ENCODE measurements at regions not wholly inside any gene's neighbourhood (a gene's known extent, or its start where the extent isn't known, plus 50 kb on each side); places are given as distances from the start of the nearest gene placed in this dataset.
"Not testable (repeated sequence)": the region's sequence is repeated elsewhere in the genome, so short reads cannot be mapped to it uniquely, and the experiment has no call there.

DNA sequence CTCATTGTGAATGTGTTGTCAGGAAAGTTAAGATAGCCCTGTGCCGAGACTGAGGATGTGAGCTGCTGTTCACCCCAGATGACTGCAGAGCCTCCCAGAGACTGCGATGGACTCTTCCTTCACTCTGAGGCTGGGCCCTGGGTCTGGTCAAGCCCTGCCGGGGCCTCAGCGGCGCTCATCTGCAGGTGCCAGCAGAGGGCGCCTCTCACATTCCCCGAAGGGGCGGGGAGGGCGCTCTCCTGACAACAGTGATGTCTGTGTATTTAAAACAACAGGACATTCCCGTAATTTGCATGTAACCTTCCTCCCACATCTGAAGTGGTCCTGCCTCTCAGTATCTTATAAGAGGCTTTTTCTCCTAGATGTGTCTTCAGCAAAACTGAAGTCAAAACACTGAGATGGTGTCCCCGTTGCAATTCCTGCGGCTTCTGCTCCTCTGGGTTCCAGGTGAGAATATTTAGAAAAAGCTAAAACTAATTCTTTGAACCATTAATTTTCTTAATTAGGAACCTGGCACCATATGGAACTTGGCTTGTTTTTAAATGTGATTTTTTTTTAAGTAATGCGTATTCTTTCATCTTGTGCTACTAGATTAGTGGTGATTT, 1377.9 kb downstream of the RPIA start:
- 27 to 92% methylated on average over 3 to 13 of the region's 13 CpGs for WGBS, 2 donors
- no peaks in the 10 kb centered on the region for H3K9me3 ChIP-seq
- TF ChIP-seq, protein P1, sequence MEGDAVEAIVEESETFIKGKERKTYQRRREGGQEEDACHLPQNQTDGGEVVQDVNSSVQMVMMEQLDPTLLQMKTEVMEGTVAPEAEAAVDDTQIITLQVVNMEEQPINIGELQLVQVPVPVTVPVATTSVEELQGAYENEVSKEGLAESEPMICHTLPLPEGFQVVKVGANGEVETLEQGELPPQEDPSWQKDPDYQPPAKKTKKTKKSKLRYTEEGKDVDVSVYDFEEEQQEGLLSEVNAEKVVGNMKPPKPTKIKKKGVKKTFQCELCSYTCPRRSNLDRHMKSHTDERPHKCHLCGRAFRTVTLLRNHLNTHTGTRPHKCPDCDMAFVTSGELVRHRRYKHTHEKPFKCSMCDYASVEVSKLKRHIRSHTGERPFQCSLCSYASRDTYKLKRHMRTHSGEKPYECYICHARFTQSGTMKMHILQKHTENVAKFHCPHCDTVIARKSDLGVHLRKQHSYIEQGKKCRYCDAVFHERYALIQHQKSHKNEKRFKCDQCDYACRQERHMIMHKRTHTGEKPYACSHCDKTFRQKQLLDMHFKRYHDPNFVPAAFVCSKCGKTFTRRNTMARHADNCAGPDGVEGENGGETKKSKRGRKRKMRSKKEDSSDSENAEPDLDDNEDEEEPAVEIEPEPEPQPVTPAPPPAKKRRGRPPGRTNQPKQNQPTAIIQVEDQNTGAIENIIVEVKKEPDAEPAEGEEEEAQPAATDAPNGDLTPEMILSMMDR (IDR thresholded peaks at IDR 0.05): peak in 6 of 7 experiments; percentile 7 to 48 (median 36)
- no peak for TF ChIP-seq POLR2A (IDR thresholded peaks at IDR 0.05)
- no peak overlapping the region for H3K4me3 ChIP-seq
- DNase-seq: peak in 3 of 4 donors; percentile 11 to 53 (median 21)
- no peaks in the 10 kb centered on the region for H3K27me3 ChIP-seq
- intact Hi-C loops (cut with DNase I): no loop called here
- no peaks in the 10 kb centered on the region for H3K36me3 ChIP-seq (replicated peaks in 1 of 2; ENCODE audit: insufficient read depth in 1 of 2, low read depth in 2 of 2)
- H3K4me1 ChIP-seq: no peaks in the 10 kb centered on the region
- H3K27ac ChIP-seq: no peak overlapping the region
- no peak for ATAC-seq

DNA sequence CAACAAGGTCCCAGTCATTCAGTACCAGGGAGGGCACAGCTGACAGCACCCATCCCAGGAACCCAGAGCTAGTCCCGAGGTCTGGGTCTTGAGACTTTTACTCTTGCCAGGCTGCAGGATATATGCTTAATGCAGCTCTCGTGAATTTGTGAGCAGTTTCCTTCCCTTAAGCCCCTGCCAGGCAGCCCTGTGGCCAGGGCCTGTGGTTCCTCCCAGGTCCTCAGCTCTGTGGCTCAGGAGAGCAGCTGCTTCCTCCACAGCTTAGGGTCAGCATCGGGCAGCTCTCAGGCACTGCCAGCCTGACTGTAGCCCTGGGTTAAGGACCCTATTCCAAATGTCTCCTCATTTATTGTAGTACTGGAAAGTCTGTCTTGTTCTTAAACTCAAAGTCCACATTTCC, 1384.8 kb downstream of the RPIA start:
- H3K4me3 ChIP-seq: no peak overlapping the region
- H3K9me3 ChIP-seq: no peaks in the 10 kb centered on the region
- no peaks in the 10 kb centered on the region for H3K36me3 ChIP-seq (replicated peaks in 1 of 2; ENCODE audit: insufficient read depth in 1 of 2, low read depth in 2 of 2)
- ATAC-seq (no peak), DNase-seq (no peak)
- no peaks in the 10 kb centered on the region for H3K4me1 ChIP-seq
- no peak for TF ChIP-seq POLR2A (IDR thresholded peaks at IDR 0.05)
- no peak overlapping the region for H3K27ac ChIP-seq
- no peaks in the 10 kb centered on the region for H3K27me3 ChIP-seq
- 42 to 47% methylated on average over 3 of the region's 3 CpGs for WGBS, 2 donors
- intact Hi-C loops (cut with DNase I): no loop called here

DNA sequence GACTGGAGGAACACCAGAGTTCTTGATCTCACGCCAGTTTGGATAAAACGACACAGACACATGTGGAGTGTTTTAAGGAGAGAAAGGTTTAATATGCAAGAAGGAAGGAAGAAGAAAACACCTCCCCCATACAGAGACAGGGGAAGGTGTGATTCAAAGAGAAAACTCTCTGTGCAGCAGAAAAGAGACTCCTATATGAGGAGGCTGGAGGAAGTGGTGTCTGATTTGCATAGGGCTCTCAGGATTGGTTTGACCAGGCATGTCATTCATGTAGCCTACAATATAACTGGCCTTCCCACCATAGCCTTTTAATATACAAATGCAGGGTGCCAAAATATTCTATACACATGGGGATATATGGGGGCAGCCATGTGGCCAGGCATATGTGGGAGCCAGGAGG, 1386.5 kb downstream of the RPIA start:
- H3K4me1 ChIP-seq: no peaks in the 10 kb centered on the region
- no peak overlapping the region for H3K4me3 ChIP-seq
- ATAC-seq (no peak), DNase-seq (no peak)
- H3K27me3 ChIP-seq: no peaks in the 10 kb centered on the region
- H3K27ac ChIP-seq: no peak overlapping the region
- no peaks in the 10 kb centered on the region for H3K9me3 ChIP-seq
- WGBS, 2 donors: 38 to 51% methylated on average over 2 of the region's 2 CpGs
- H3K36me3 ChIP-seq (replicated peaks in 1 of 2; ENCODE audit: insufficient read depth in 1 of 2, low read depth in 2 of 2): no peaks in the 10 kb centered on the region
- intact Hi-C loops (cut with DNase I): no loop called here
- TF ChIP-seq POLR2A (IDR thresholded peaks at IDR 0.05): no peak
- TF ChIP-seq, protein P1 (IDR thresholded peaks at IDR 0.05): no peak

DNA sequence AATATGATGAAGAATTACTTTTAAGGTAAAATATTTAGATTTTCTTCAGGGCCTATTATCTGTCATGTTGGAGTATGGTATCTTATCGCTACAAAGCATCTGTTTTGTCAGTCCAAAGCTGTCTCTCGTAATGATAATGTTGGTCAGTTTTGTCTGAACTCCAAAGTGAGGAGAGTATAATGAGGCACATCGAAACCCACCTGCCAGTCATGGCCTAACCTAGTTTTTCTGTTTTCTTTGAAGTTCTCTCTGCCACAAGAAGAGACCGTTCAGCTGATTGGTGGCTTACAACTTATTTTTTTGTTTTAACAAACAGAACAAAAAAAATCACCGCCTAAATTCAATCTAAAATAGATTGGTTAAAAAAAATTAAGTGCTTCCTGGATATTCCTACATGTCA, 1387.9 kb downstream of the RPIA start:
- WGBS, 2 donors: 60 to 71% methylated on average over 5 of the region's 5 CpGs
- DNase-seq (no peak), ATAC-seq (no peak)
- TF ChIP-seq, protein P1 (IDR thresholded peaks at IDR 0.05): no peak
- no peak for TF ChIP-seq POLR2A (IDR thresholded peaks at IDR 0.05)
- H3K9me3 ChIP-seq: no peaks in the 10 kb centered on the region
- intact Hi-C loops (cut with DNase I): no loop called here
- H3K27me3 ChIP-seq: no peaks in the 10 kb centered on the region
- no peaks in the 10 kb centered on the region for H3K36me3 ChIP-seq (replicated peaks in 1 of 2; ENCODE audit: insufficient read depth in 1 of 2, low read depth in 2 of 2)
- no peaks in the 10 kb centered on the region for H3K4me1 ChIP-seq
- H3K27ac ChIP-seq: no peak overlapping the region
- no peak overlapping the region for H3K4me3 ChIP-seq

DNA sequence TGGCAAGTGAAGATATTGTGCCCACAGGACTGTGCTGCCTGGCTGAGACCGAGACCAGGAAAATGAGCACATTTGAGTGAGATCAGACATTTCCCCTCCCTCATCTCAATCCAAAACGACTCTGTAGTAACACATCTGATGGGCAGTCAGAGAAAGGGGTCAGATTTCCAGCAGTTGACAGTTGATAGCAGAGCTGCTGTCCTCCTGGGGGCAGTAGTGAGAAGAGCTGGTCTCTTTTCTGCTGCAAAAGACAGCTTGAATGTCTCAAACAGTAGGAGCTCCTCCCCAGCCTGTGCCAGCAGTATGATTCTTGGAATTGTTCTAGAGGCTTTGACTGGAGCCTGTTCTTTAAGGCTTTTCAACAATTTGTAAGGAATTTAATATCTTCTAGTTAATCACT, 1396.3 kb downstream of the RPIA start:
- H3K9me3 ChIP-seq; H3K27me3 ChIP-seq; ATAC-seq; H3K36me3 ChIP-seq (replicated peaks in 1 of 2; ENCODE audit: insufficient read depth in 1 of 2, low read depth in 2 of 2); H3K4me3 ChIP-seq; H3K27ac ChIP-seq; intact Hi-C loops (cut with DNase I); DNase-seq; H3K4me1 ChIP-seq: not testable (repeated sequence)
- WGBS, 2 donors: 0% methylated on average over 1 to 2 of the region's 2 CpGs

DNA sequence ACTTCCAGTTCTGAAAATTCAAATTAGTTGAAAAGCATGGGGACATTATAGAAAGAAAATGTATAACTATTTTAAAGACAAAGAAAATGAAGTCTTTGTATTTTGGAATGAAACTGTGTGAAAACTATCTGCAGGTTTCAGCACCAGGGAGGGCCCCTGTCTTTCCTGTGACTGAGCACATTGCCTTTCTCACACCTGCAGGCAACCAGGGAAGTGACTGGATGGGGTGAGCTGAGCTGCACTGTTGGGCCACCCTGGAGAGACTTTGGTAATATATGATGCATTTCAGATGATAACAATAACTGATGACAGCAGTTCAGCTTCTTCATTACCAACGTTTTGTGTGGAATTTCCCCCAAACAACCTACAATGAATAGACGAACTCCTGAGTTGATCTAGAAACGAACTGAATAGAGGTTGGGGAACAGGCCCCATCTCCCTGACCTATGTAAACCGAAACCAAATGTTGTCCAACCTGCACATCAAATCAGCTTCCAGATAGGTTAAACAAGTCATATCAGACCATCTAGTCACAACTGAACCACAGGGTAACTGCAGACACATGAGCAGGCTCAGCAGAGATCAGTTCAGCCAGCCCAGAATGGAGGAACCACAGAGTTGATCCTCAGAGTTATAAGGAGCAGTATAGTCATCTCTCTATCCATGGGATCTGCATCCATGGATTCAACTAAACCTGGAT, 1402.2 kb downstream of the RPIA start:
- DNase-seq; H3K4me1 ChIP-seq; H3K4me3 ChIP-seq; ATAC-seq; H3K27ac ChIP-seq; H3K36me3 ChIP-seq (replicated peaks in 1 of 2; ENCODE audit: insufficient read depth in 1 of 2, low read depth in 2 of 2); intact Hi-C loops (cut with DNase I); H3K9me3 ChIP-seq; H3K27me3 ChIP-seq: not testable (repeated sequence)
- 20% methylated on average over 2 of the region's 4 CpGs; no CpG with 5 or more reads in 1 of the 2 donors for WGBS, 2 donors

DNA sequence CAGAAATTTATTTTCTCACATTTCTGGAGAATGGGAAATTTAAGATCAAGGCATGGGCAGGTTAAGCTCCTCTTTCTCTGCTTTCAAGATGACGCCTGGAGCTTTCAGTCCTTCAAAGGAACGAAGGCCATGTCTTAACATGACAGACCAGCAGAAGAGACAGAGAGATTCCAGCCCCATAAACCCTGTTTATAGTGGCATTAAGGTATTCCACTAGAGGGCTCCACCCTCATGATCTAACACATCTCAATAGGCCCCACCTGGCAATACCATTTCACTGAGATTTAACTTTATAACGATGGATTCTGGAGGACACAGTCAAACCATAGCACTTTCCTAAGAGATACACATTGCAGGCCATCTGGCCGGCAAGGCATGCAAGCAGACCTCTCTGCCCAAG, 1406.1 kb downstream of the RPIA start:
- intact Hi-C loops (cut with DNase I); DNase-seq; H3K4me3 ChIP-seq; H3K27ac ChIP-seq; H3K9me3 ChIP-seq; H3K27me3 ChIP-seq; H3K4me1 ChIP-seq; H3K36me3 ChIP-seq (replicated peaks in 1 of 2; ENCODE audit: insufficient read depth in 1 of 2, low read depth in 2 of 2); ATAC-seq: not testable (repeated sequence)
- WGBS, 2 donors: 33 to 70% methylated on average over 3 to 4 of the region's 4 CpGs

DNA sequence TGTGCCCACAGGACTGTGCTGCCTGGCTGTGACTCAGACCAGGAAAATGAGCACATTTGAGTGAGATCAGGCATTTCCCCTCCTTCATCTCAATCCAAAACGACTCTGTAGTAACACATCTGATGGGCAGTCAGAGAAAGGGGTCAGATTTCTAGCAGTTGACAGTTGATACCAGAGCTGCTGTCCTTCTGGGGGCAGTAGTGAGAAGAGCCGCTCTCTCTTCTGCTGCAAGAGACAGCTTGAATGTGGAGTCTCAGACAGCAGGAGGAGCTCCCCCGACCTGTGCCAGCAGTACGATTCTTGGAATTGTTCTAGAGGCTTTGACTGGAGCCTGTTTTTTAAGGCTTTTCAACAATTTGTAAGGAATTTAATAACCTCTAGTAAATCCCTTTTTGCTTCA, 1413.7 kb downstream of the RPIA start:
- H3K9me3 ChIP-seq; H3K4me1 ChIP-seq; H3K27me3 ChIP-seq; ATAC-seq; H3K4me3 ChIP-seq; H3K27ac ChIP-seq; H3K36me3 ChIP-seq (replicated peaks in 1 of 2; ENCODE audit: insufficient read depth in 1 of 2, low read depth in 2 of 2); intact Hi-C loops (cut with DNase I); DNase-seq: not testable (repeated sequence)
- 0 to 9% methylated on average over 1 to 4 of the region's 4 CpGs for WGBS, 2 donors

DNA sequence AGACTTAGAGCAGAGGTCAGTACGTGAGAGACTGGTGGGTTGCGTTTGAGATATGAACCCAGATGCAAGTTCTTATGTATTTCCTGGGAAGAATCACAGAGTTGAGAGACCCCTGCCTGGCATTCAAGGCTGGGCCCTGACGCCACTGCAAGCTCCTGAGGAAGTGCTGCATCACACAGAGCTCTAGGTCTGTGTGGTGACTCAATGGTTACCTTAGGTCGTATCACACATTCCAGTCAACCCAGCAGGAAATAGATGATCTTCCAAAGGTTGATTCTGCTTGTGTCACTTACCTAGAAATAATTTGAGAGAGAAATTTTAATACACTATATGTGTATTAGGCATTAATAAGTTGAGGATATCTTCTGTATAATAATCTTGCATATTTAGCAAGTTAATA, 1431.9 kb downstream of the RPIA start:
- WGBS, 2 donors: 25 to 38% methylated on average over 4 of the region's 4 CpGs

More for the DNA sequence above, 1431.9 kb downstream of the RPIA start:
- H3K27ac ChIP-seq; DNase-seq; intact Hi-C loops (cut with DNase I); H3K27me3 ChIP-seq; H3K9me3 ChIP-seq; H3K4me1 ChIP-seq; H3K4me3 ChIP-seq; H3K36me3 ChIP-seq (replicated peaks in 1 of 2; ENCODE audit: insufficient read depth in 1 of 2, low read depth in 2 of 2); ATAC-seq: not testable (repeated sequence)

Data from body of pancreas (tissue), 4 donors.